ENCODE measurements at regions not wholly inside any gene's neighbourhood (a gene's known extent, or its start where the extent isn't known, plus 50 kb on each side); places are given as distances from the start of the nearest gene placed in this dataset.

DNA sequence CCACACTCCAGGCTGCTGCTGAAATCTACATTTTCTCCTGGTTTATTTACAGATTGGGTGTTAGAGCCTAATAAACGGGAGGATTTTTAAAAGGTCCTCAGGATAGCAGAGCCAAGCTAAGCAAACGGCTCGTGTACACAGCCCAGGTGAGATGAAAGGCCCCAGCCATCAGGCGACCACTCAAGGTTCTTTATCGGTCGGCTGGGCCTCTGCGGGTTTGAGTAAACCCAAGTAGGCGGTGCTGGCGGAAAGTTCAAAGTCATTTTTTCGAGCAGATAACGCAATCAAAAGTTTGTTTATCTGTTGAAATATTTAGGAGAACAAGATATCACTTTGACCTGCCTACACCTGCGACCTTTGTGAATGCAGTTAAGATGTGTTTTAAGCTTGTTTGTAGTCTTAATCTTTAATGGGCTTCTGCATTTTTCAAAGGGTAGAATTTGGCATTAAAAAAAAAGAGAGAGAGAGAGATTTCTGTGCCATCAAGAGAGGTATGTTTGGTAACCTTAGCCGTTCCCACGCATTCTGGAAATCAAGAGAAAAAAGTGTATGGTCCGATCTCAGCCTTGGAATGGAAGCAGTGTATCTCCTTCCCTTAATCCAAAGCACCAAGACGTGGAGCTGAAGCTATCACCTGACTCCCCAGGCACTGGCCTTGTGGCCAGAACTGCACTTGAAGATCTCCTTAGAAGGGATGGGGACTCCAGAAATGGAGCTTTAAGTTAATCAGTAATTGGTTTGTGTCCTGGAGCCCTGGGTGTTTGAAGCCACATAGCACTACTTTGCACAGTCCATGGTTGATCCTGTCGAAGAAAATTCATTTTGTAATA is 301.7 kb upstream of the IRX5 start:
- CTCF ChIA-PET, result interaction anchor here (1.3 kb wide), 1 partner anchor 12 kb away, joined by 3 read pairs; no protein-coding TSS in a partner anchor
- DNase-seq (ENCODE audit: extremely low spot score), result no peak
- POLR2A ChIA-PET, result no interaction called here
- TF ChIP-seq, protein P1, sequence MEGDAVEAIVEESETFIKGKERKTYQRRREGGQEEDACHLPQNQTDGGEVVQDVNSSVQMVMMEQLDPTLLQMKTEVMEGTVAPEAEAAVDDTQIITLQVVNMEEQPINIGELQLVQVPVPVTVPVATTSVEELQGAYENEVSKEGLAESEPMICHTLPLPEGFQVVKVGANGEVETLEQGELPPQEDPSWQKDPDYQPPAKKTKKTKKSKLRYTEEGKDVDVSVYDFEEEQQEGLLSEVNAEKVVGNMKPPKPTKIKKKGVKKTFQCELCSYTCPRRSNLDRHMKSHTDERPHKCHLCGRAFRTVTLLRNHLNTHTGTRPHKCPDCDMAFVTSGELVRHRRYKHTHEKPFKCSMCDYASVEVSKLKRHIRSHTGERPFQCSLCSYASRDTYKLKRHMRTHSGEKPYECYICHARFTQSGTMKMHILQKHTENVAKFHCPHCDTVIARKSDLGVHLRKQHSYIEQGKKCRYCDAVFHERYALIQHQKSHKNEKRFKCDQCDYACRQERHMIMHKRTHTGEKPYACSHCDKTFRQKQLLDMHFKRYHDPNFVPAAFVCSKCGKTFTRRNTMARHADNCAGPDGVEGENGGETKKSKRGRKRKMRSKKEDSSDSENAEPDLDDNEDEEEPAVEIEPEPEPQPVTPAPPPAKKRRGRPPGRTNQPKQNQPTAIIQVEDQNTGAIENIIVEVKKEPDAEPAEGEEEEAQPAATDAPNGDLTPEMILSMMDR (IDR thresholded peaks at IDR 0.05; ENCODE audit: control extremely low read depth, extremely low read depth, low read depth, missing control alignments), result no peak

DNA sequence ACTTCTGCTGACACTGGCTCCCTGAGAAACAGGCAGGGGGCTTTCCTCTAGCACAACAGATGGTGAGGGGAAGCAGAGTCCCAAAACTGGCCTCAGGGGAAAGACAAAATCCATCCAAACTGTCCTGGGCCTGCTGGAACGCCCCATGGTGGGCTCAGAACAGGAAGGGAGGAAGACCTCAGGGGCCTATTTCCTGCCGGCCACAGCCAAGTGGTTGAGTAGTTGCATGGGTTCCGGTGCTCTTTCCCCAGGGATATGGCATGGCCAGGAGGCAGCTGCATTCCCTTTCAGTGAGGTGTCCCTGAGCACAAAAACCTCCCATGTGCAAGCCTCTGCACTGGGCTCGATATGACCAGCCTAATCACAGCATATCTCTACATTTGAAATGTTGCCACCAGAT is 303.0 kb upstream of the IRX5 start:
- CTCF ChIA-PET, result no interaction called here
- DNase-seq (ENCODE audit: extremely low spot score), result no peak
- POLR2A ChIA-PET, result no interaction called here
- TF ChIP-seq, protein P1 (IDR thresholded peaks at IDR 0.05; ENCODE audit: control extremely low read depth, extremely low read depth, low read depth, missing control alignments), result no peak

DNA sequence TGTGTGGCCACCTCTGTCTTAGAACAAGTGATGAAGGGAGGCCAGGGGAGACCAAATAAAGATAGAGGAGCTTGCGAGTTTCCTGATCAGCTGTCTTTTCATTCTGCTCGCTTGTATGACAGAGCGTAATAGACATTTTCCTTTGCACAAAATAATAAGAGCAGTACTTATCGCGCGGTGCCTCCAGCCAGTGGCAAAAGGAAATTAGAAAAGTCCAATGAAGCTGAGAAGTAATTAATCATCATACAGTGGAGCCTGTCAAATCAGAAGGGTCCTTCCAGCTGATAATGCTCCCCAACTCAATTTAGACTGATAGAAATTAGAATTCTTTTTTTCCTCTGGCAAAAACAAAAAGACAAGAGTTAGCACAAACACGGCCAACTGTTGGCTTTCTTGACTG is 307.0 kb upstream of the IRX5 start:
- CTCF ChIA-PET, result no interaction called here

DNA sequence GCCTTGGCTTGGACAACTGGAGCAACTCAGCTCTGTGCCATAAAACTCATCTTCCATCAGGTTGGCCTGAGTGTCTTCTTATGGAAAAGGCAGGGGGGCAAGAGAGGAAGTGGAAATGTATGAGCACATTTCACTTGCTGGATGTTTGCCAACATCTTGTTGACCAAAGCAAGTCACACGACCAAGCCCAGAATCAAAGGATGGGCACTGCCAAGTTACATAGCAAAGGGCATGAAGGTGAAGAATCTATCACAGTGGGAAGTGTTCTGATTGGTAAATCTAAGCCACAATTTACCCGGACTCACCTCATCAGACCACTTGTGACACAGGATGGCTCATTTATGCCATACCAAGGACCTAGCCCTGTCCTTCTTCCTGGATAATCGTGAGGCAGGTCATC is 310.5 kb upstream of the IRX5 start:
- DNase-seq (ENCODE audit: extremely low spot score), result no peak
- ChIA-PET CTCF (no interaction called here), POLR2A (no interaction called here)
- TF ChIP-seq, protein P1 (IDR thresholded peaks at IDR 0.05; ENCODE audit: control extremely low read depth, extremely low read depth, low read depth, missing control alignments), result no peak

More for the DNA sequence above, 307.0 kb upstream of the IRX5 start:
- no peak for DNase-seq (ENCODE audit: extremely low spot score)
- TF ChIP-seq, protein P1 (IDR thresholded peaks at IDR 0.05; ENCODE audit: control extremely low read depth, extremely low read depth, low read depth, missing control alignments), result no peak
- POLR2A ChIA-PET, result no interaction called here

DNA sequence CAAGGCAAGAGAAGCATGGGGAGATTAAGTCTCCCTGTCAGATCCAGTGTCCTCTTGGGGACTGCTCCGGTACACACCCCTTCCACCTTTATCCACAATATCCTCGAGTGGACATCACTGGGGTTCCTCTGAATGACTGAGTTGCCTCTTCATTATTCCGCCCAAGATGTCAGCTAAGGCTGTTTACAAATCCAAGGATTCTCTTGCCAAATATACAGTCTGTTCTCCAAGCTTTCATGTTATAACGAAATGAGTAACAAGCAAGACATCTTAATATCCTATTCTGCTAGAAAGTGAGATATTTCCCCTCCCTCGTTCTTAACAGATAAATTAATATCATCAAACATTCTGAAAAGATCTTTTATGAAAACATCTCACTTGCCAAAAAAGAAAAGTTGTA is 314.1 kb upstream of the IRX5 start:
- POLR2A ChIA-PET, result no interaction called here
- DNase-seq (ENCODE audit: extremely low spot score), result no peak
- TF ChIP-seq, protein P1 (IDR thresholded peaks at IDR 0.05; ENCODE audit: control extremely low read depth, extremely low read depth, low read depth, missing control alignments), result no peak
- CTCF ChIA-PET, result interaction anchor here (0.8 kb wide), 1 partner anchor 12 kb away, joined by 3 read pairs; no protein-coding TSS in a partner anchor

DNA sequence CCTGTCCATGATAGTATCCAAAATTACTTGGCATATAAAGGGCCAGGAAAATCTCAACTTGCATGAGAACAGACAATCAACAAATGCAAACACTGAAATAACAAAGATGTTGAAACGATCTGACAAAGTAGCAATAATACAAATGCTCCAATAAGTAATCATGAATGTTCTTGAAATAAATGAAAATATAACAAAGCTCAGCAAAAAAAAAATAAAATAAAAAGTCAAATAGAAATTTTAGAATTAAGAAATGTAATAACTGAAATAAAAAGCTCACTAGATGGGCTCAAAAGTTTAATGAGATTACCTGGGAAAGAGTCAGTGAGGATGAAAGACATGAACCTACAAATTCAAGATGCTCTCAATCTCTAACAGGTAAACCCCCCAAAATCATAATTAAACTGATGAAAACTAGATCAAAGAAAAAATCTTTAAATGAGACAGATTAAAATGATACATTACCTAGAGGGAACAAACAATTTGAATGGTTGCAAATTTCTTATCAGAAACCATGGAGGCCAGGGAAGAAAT is 319.0 kb upstream of the IRX3 start:
- TF ChIP-seq, protein P1 (IDR thresholded peaks at IDR 0.05; ENCODE audit: control extremely low read depth, extremely low read depth, low read depth, missing control alignments), result no peak
- POLR2A ChIA-PET, result no interaction called here
- CTCF ChIA-PET, result no interaction called here
- DNase-seq (ENCODE audit: extremely low spot score), result no peak

All from GM10248 (cell line).